Smooth muscle cell (in vitro differentiated cells): ENCODE measurements at regions not wholly inside any gene's neighbourhood (a gene's known extent, or its start where the extent isn't known, plus 50 kb on each side); places are given as distances from the start of the nearest gene placed in this dataset.
A peak's percentile ranks its signal among the peaks of the same experiment; 100 is the strongest.

Source experiments
- DNase-seq: peaks from one replicate; lab custom pipeline; 2025; ENCODE audit not compliant: unreplicated experiment; lab: John Stamatoyannopoulos, UW
- H2AFZ ChIP-seq: fragments of 200-600 bp; sonication (generic); 2 replicates; pipeline ENCODE4 v1.6.0; 2016; ENCODE audit warnings: antibody characterized with exemption, low read depth, mild to moderate bottlenecking
- H3F3A ChIP-seq: fragments of 200-600 bp; sonication (generic); 2 replicates; pipeline ENCODE4 v1.6.0; 2017; ENCODE audit warnings: antibody characterized with exemption, low read depth
- H3K27ac ChIP-seq: fragments of 200-600 bp; sonication (generic); 2 replicates; pipeline ENCODE4 v1.5.1; 2016; ENCODE audit warnings: low read depth, mild to moderate bottlenecking
- H3K27me3 ChIP-seq: fragments of 200-600 bp; sonication (generic); 2 replicates; pipeline ENCODE4 v1.6.1; 2016; ENCODE audit warnings: low read depth, mild to moderate bottlenecking
- H3K36me3 ChIP-seq: fragments of 200-600 bp; sonication (generic); 2 replicates; pipeline ENCODE4 v1.5.1; 2016; ENCODE audit warnings: low read depth
- H3K4me1 ChIP-seq: fragments of 200-600 bp; sonication (generic); 2 replicates; pipeline ENCODE4 v1.5.1; 2016; ENCODE audit warnings: low read depth
- H3K4me2 ChIP-seq: fragments of 200-600 bp; sonication (generic); 2 replicates; pipeline ENCODE4 v1.6.0; 2016; ENCODE audit warnings: mild to moderate bottlenecking
- H3K4me3 ChIP-seq: fragments of 200-600 bp; sonication (generic); 2 replicates; pipeline ENCODE4 v1.5.1; 2016; ENCODE audit warnings: mild to moderate bottlenecking
- H3K79me2 ChIP-seq: fragments of 200-600 bp; sonication (generic); 2 replicates; pipeline ENCODE4 v1.6.0; 2016; ENCODE audit warnings: low read depth, mild to moderate bottlenecking
- H3K9ac ChIP-seq: fragments of 200-600 bp; sonication (generic); 2 replicates; pipeline ENCODE4 v1.6.0; 2016; ENCODE audit warnings: low read depth
- H3K9me3 ChIP-seq: fragments of 200-600 bp; sonication (generic); replicated peaks from 2 replicates; pipeline ENCODE4 v1.5.1; 2016; ENCODE audit warnings: low read depth
- H4K20me1 ChIP-seq: fragments of 200-600 bp; sonication (generic); 2 replicates; pipeline ENCODE4 v1.6.0; 2016; ENCODE audit warnings: low read depth
- CTCF ChIP-seq: fragments of 200-600 bp; sonication (generic); IDR thresholded peaks from 2 replicates; pipeline ENCODE4 v1.5.1; 2017; ENCODE audit warnings: borderline replicate concordance, mild to moderate bottlenecking, antibody characterized with exemption; ENCODE audit not compliant: insufficient read depth, poor library complexity, severe bottlenecking
- WGBS: methylation state at CpG from one replicate; pipeline ENCODE4 v1.1.7; 2016; ENCODE audit warnings: low lambda C conversion rate; 5-methylcytosine and 5-hydroxymethylcytosine counted together

DNA sequence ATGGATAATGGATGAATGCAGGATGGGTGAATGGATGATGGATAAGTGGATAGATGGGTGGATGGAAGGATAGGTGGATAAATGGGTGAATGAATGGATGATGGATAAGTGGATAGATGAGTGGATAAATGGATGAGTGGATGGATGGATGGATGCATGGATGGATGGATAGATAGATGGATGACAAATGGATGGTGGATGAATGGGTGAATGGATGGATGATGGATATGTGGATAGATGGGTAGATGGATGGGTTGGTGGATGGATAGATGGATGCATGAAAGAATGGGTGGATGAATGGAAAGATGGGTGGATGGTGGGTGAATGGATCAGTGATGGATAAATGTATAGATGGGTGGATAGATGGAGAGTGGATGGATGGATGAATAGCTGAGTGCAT lies 564.8 kb downstream of the MIAT start:
- Histone ChIP-seq H3K4me1 (peaks cover 8% of the 10 kb centered on the region), H4K20me1 (no peaks in the 10 kb centered on the region), H3K79me2 (no peaks in the 10 kb centered on the region), H3K9me3 (no peaks in the 10 kb centered on the region), H2AFZ (no peak overlapping the region), H3K9ac (no peak overlapping the region), H3K36me3 (no peaks in the 10 kb centered on the region), H3K4me2 (no peak overlapping the region), H3K4me3 (no peak overlapping the region), H3K27ac (no peak overlapping the region), H3F3A (peaks cover 9% of the 10 kb centered on the region), H3K27me3 (peaks cover 7% of the 10 kb centered on the region)
- no peak for TF ChIP-seq CTCF
- no peak for DNase-seq

GRCh38 chr22:27223317-27224177 lies 566.2 kb downstream of the MIAT start:
- H3K9me3 ChIP-seq: no peaks in the 10 kb centered on the region
- H3K9ac ChIP-seq: no peak overlapping the region
- TF ChIP-seq CTCF: no peak
- H2AFZ ChIP-seq: no peak overlapping the region
- no peak for DNase-seq
- H3K36me3 ChIP-seq: no peaks in the 10 kb centered on the region
- H3K27me3 ChIP-seq: no peaks in the 10 kb centered on the region
- no peaks in the 10 kb centered on the region for H4K20me1 ChIP-seq
- peaks cover 8% of the 10 kb centered on the region for H3K4me1 ChIP-seq
- WGBS: 35% methylated on average over 3 of the region's 3 CpGs
- peak overlapping the region; percentile 3 for H3K4me2 ChIP-seq
- H3K4me3 ChIP-seq: no peak overlapping the region
- peaks cover 9% of the 10 kb centered on the region for H3F3A ChIP-seq
- H3K79me2 ChIP-seq: no peaks in the 10 kb centered on the region
- H3K27ac ChIP-seq: peak overlapping the region; percentile 65

DNA sequence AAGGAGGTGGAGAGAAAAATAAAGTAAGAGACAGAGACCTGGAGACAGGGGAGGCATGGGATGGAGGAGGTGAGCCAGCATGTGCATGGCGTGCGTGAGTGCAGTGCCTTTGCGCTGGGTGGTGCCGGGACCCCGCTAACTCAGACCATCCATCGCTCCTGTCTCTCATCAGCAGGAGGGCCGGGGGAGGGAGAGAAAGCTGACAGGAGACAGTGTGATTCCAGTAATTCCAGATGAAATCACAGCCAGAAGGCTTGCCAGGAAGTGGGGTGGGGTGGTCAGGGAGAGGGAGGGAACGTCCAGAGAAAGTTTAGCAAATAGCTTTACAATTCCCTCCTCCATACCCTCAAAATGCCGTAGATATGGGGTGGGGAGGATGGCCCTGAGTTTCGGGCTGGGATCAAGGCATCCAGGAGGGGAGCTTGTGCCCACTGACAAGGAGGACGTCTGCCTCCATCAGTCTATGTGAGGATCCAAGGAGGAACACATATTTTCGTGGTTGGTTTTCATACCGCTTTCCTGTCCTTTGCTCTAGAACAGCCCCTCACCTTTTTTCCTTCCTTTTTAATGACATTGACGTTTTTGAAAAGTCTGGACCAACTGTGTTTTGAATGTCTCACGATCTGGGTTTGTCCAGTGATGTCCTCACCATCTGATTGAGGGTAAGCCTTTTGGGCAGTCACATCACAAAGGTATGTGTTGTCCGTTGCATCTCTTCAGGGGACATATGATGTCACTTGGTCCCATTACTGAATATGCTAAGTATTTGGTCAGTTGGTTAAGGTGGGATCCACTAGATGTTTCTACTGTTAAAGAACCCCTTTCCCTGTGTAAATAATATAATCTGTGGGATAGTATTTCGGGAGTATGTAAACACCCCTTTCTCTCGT lies 567.3 kb downstream of the MIAT start:
- Histone ChIP-seq H3K4me1 (peaks cover 8% of the 10 kb centered on the region), H3K27me3 (no peaks in the 10 kb centered on the region), H3K79me2 (no peaks in the 10 kb centered on the region), H2AFZ (no peak overlapping the region), H3F3A (peaks cover 9% of the 10 kb centered on the region), H3K9me3 (no peaks in the 10 kb centered on the region), H3K4me2 (peak overlapping the region; percentile 3), H3K9ac (no peak overlapping the region), H3K4me3 (no peak overlapping the region), H3K27ac (peak overlapping the region; percentile 65), H4K20me1 (no peaks in the 10 kb centered on the region), H3K36me3 (no peaks in the 10 kb centered on the region)
- 37% methylated on average over 18 of the region's 18 CpGs for WGBS
- no peak for DNase-seq
- TF ChIP-seq CTCF: no peak
